K562 (cell line): ENCODE measurements at regions not wholly inside any gene's neighbourhood (a gene's known extent, or its start where the extent isn't known, plus 50 kb on each side); places are given as distances from the start of the nearest gene placed in this dataset.

Experiments used
- ATAC-seq: fragments of 200-7000 bp; cut with Tn5 transposase; 3 replicates; pipeline ENCODE4 v1.9.1; 2020; ENCODE audit warnings: moderate library complexity
- BruUV-seq: library from RNA; stranded (reverse); fragments of 400-500 nt; replicated peaks from 2 replicates; lab custom pipeline; 2021; lab: Mats Ljungman, UMichigan
- CTCF ChIA-PET: fragments of 300-600 bp; formaldehyde crosslinking; extraction: SDS; loops from one replicate; lab custom pipeline; 2021; ENCODE audit warnings: low intra/inter-chr PET ratio; lab: Yijun Ruan, JAX
- POLR2A ChIA-PET: fragments of 300-600, 350-650 bp; sonication (Branson Sonifier 250); formaldehyde crosslinking; extraction: SDS; loops from one replicate; lab custom pipeline; 2021; ENCODE audit warnings: antibody characterized with exemption, inconsistent platforms; lab: Yijun Ruan, JAX
- DNase-seq, 4 experiments: peaks; one replicate each; pipeline versions ENCODE4 v3.0.0 to v3.0.0-alpha.2; 2011 to 2018; ENCODE audit warnings: low spot score in 3 of 4, mixed read lengths in 3 of 4; ENCODE audit errors: extremely low read depth in 1 of 4
- FAIRE-seq: peaks from 2 replicates; lab custom pipeline; 2011; peaks lifted over from hg19 to GRCh38; lab: Jason Lieb, UNC
- H2AFZ ChIP-seq: 2 replicates; pipeline ENCODE4 v1.6.0; 2011; ENCODE audit warnings: low read depth, low read length, control low read depth, inconsistent platforms
- H3K27ac ChIP-seq: fragments of 200-600 bp; 3 replicates; pipeline ENCODE4 v1.8.0; 2011; ENCODE audit warnings: low read depth, mild to moderate bottlenecking, control low read depth, inconsistent platforms, low read length, moderate library complexity, mixed read lengths; ENCODE audit errors: extremely low read depth
- H3K27me3 ChIP-seq, 2 experiments: fragments of 300-600 bp in 1 of 2; 2 replicates in 1 of 2; 3 replicates in 1 of 2; pipeline versions ENCODE4 v1.6.0 to v1.8.0; 2011; ENCODE audit warnings: inconsistent platforms in 2 of 2, low read length in 2 of 2, mild to moderate bottlenecking in 1 of 2, mixed read lengths in 1 of 2, moderate library complexity in 1 of 2; ENCODE audit not compliant: control insufficient read depth in 2 of 2, insufficient read depth in 2 of 2
- H3K36me3 ChIP-seq: fragments of 300-600 bp; 3 replicates; pipeline ENCODE4 v1.8.0; 2011; ENCODE audit warnings: mild to moderate bottlenecking, low read length, inconsistent platforms; ENCODE audit not compliant: control insufficient read depth, insufficient read depth
- H3K4me1 ChIP-seq, 2 experiments: fragments of 200-600 bp in 1 of 2; replicated peaks in 1 of 2; 2 replicates in 1 of 2; 3 replicates in 1 of 2; pipeline versions ENCODE4 v1.5.1 to v1.8.0; 2011; ENCODE audit warnings: inconsistent platforms in 2 of 2, low read length in 2 of 2, mild to moderate bottlenecking in 1 of 2, mixed read lengths in 1 of 2, moderate library complexity in 1 of 2; ENCODE audit not compliant: control insufficient read depth in 2 of 2, insufficient read depth in 2 of 2
- H3K4me2 ChIP-seq: 2 replicates; pipeline ENCODE4 v1.6.1; 2011; ENCODE audit warnings: low read length, control low read depth, inconsistent platforms, mixed read lengths; ENCODE audit not compliant: insufficient read depth
- H3K4me3 ChIP-seq: fragments of 200-600 bp; sonication (generic), shearing (Covaris generic); 2 replicates; pipeline ENCODE4 v1.5.1; 2016; ENCODE audit warnings: control low read depth, inconsistent platforms
- H3K79me2 ChIP-seq: fragments of 200-600 bp; 3 replicates; pipeline ENCODE4 v1.8.0; 2011; ENCODE audit warnings: low read length, inconsistent platforms; ENCODE audit not compliant: control insufficient read depth, insufficient read depth
- H3K9ac ChIP-seq, 2 experiments: 2 replicates each; pipeline versions ENCODE4 v1.6.0 to v1.6.1; 2011; ENCODE audit warnings: low read depth in 2 of 2, low read length in 2 of 2, control low read depth in 1 of 2, inconsistent platforms in 1 of 2, mild to moderate bottlenecking in 1 of 2, mixed read lengths in 1 of 2; ENCODE audit not compliant: insufficient read depth in 1 of 2
- H3K9me1 ChIP-seq: one replicate; pipeline ENCODE4 v1.6.0; 2011; ENCODE audit warnings: inconsistent platforms, mild to moderate bottlenecking, low read length, moderate library complexity; ENCODE audit not compliant: control insufficient read depth, insufficient read depth
- H3K9me3 ChIP-seq: replicated peaks from 2 replicates; pipeline ENCODE4 v1.5.1; 2011; ENCODE audit warnings: low read depth, low read length, inconsistent platforms; ENCODE audit not compliant: control insufficient read depth, insufficient read depth
- H4K20me1 ChIP-seq: replicated peaks from 2 replicates; pipeline ENCODE4 v1.6.1; 2011; ENCODE audit warnings: low read length, inconsistent platforms, mixed read lengths; ENCODE audit not compliant: control insufficient read depth, insufficient read depth
- CBFA2T2 ChIP-seq: fragments of 450-650 bp; conservative IDR thresholded peaks from 2 replicates; pipeline ENCODE4 v1.6.1; 2017; ENCODE audit warnings: mild to moderate bottlenecking
- DPF2 ChIP-seq: fragments of 450-650 bp; IDR thresholded peaks from 2 replicates; pipeline ENCODE4 v1.6.1; 2016
- KDM4B ChIP-seq, 2 experiments: fragments of 450-650 bp in 1 of 2; sonication (generic) in 1 of 2; IDR thresholded peaks; 2 replicates each; pipeline ENCODE4 v1.6.1; 2016 to 2017; ENCODE audit warnings: borderline replicate concordance in 2 of 2, antibody characterized with exemption in 1 of 2, low read depth in 1 of 2, mild to moderate bottlenecking in 1 of 2
- KDM5B ChIP-seq: fragments of 200-600 bp; sonication (generic); IDR thresholded peaks from 2 replicates; pipeline ENCODE4 v1.6.1; 2012; ENCODE audit warnings: low read depth, mild to moderate bottlenecking, moderate library complexity, low read length, control low read depth, inconsistent platforms; ENCODE audit not compliant: insufficient replicate concordance
- MTF1 ChIP-seq: fragments of 250-450 bp; sonication (Bioruptor Pico); IDR thresholded peaks from 2 replicates; pipeline ENCODE4 v1.9.0; 2021; ENCODE audit warnings: moderate library complexity, mild to moderate bottlenecking, inconsistent platforms, borderline replicate concordance
- NFE2 ChIP-seq: IDR thresholded peaks from 2 replicates; pipeline ENCODE4 v1.6.1; 2014; ENCODE audit warnings: antibody characterized with exemption, low read depth
- PRPF4 ChIP-seq: fragments of 200-400 bp; formaldehyde crosslinking; IDR thresholded peaks from one replicate; pipeline ENCODE4 v1.6.1; 2017; ENCODE audit warnings: low read length, low read depth, mild to moderate bottlenecking; ENCODE audit not compliant: insufficient read depth, poor library complexity, severe bottlenecking
- SP2 ChIP-seq: IDR thresholded peaks from 2 replicates; pipeline ENCODE4 v1.6.1; 2011; ENCODE audit warnings: mild to moderate bottlenecking, low read depth, low read length, moderate library complexity; ENCODE audit not compliant: poor library complexity, severe bottlenecking; ENCODE audit errors: extremely low read depth
- TGIF2 ChIP-seq: sonication (generic); formaldehyde crosslinking; IDR thresholded peaks from 2 replicates; pipeline ENCODE4 v1.8.1; 2022; ENCODE audit warnings: mild to moderate bottlenecking, missing genetic modification reagents, moderate library complexity
- TRIM24 ChIP-seq, 2 experiments: fragments of 450-650 bp; IDR thresholded peaks; 2 replicates each; pipeline ENCODE4 v1.6.1; 2016
- WHSC1 ChIP-seq: IDR thresholded peaks from one replicate; pipeline ENCODE4 v1.6.1; 2012; ENCODE audit warnings: low read length, control low read depth, inconsistent platforms
- ZNF77 ChIP-seq: fragments of 250-450 bp; sonication (Bioruptor Pico); IDR thresholded peaks from 2 replicates; pipeline ENCODE4 v1.5.0; 2020
- WGBS: fragments of 100-300 bp; shearing (Covaris generic); methylation state at CpG from one replicate; pipeline ENCODE4 v1.1.6; 2016; ENCODE audit warnings: low coverage, mixed read lengths; ENCODE audit not compliant: insufficient coverage; ENCODE audit errors: missing lambda C conversion rate; 5-methylcytosine and 5-hydroxymethylcytosine counted together
- in situ Hi-C: fragments of 300-500 bp; cut with MboI; formaldehyde crosslinking; loops from 4 replicates; pipeline ENCODE4 v1.15.0; 2018; ENCODE audit warnings: inconsistent platforms, mixed read lengths
- intact Hi-C: fragments of 100-400 bp; cut with micrococcal nuclease; formaldehyde crosslinking; loops from 2 replicates; pipeline ENCODE4 v1.14.2; 2022

DNA sequence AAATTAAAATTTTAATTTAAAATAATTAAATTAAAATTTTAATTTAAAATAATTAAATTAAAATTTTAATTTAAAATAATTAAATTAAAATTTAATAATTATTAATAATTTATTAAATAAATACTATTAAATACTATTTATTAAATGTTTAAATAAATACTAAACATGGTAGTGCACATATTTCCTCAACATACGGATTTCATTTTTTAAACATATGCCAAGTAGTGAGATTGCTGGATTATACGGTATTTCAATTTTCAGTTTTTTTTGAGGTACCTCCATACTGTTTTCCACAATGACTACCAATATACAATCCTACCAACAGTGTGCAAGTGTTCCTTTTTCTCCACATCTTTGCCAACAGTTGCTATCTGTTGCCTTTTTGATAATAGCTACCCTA lies 852.9 kb upstream of the CDH8 start:
- intact Hi-C loops: no loop called here
- ChIA-PET POLR2A (no interaction called here), CTCF (no interaction called here)
- DNase-seq (no peak), FAIRE-seq (no peak), ATAC-seq (no peak)
- H3K4me3 ChIP-seq: no peak overlapping the region
- no peaks in the 10 kb centered on the region for H3K4me1 ChIP-seq
- no TSS peak for BruUV-seq
- H3K27ac ChIP-seq: no peak overlapping the region
- no peak overlapping the region for H2AFZ ChIP-seq
- H3K9ac ChIP-seq: no peak overlapping the region
- H3K9me1 ChIP-seq: no peaks in the 10 kb centered on the region
- no peaks in the 10 kb centered on the region for H4K20me1 ChIP-seq
- no peaks in the 10 kb centered on the region; the same call in 1 of the 2 replicates for H3K9me3 ChIP-seq
- H3K27me3 ChIP-seq: no peaks in the 10 kb centered on the region
- WGBS: 17% methylated on average over 2 of the region's 2 CpGs
- H3K79me2 ChIP-seq: no peaks in the 10 kb centered on the region
- no peak overlapping the region for H3K4me2 ChIP-seq
- TF ChIP-seq MTF1 (CRISPR knock-in tag) (no peak), WHSC1 (no peak), SP2 (no peak), CBFA2T2 (no peak), NFE2 (no peak), KDM4B (IDR thresholded peaks at IDR 0.05; ENCODE audit: borderline replicate concordance in 2 of 2, low read depth in 1 of 2) (no peak), ZNF77 (CRISPR knock-in tag) (no peak), KDM5B (no peak), TRIM24 (IDR thresholded peaks at IDR 0.05) (no peak), PRPF4 (no peak), DPF2 (no peak), TGIF2 (CRISPR knock-in tag) (no peak)
- in situ Hi-C loops: no loop called here
- H3K36me3 ChIP-seq: no peaks in the 10 kb centered on the region
